Left lobe of liver (tissue), 2 donors: ENCODE measurements at regions not wholly inside any gene's neighbourhood (a gene's known extent, or its start where the extent isn't known, plus 50 kb on each side); places are given as distances from the start of the nearest gene placed in this dataset.

ENCODE experiments used
- ATAC-seq: fragments of 200-7000 bp; cut with Tn5 transposase; one replicate; pipeline ENCODE4 v1.9.1; 2020; ENCODE audit warnings: mild to moderate bottlenecking, moderate library complexity
- DNase-seq: peaks from one replicate; pipeline ENCODE4 v3.0.0-alpha.2; 2020; ENCODE audit warnings: low spot score
- donor health status: DM: no; HTN: no; CAD: no; lungs with moderate emphysema.
- donor health status: DM: no; HTN: yes; CAD: no.

DNA sequence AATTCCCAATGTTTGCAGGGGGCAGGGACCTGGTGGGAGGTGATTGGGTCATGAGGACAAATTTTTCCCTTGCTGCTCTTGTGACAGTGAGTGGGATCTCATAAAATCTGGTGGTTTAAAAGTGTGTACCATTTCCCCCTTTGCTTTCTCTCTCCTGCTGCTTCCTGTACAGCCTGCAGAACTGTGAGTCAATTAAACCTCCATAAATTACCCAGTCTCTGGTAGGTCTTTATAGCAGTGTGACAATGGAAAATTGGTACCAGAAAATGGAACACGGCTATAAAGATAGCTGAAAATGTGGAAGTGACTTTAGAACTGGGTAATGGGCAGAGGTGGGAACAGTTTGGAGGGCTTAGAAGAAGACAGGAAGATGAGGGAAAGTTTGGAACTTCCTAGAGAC, 108.7 kb upstream of the NPFFR2 start:
- ATAC-seq: no peak

DNA sequence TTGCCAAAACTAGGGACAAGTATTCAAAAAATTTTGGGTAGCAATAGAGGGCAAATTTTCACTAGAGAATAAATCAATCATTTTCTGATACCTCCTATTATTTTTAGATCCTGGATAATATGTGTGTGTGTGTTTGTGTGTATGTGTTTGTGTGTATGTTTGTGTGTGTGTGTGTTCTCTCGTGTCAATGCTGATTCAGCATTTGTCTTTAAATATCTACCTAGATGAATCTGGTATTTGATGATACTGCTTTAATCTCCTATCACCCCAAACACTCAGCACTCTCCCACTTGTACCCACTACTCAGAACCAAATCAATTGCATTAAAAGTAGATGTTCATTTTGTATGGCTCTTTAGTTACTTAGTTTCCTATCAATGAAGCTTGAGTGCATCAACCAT, 101.3 kb upstream of the NPFFR2 start:
- DNase-seq (no peak), ATAC-seq (no peak)

More for the DNA sequence above, 108.7 kb upstream of the NPFFR2 start:
- DNase-seq: no peak

DNA sequence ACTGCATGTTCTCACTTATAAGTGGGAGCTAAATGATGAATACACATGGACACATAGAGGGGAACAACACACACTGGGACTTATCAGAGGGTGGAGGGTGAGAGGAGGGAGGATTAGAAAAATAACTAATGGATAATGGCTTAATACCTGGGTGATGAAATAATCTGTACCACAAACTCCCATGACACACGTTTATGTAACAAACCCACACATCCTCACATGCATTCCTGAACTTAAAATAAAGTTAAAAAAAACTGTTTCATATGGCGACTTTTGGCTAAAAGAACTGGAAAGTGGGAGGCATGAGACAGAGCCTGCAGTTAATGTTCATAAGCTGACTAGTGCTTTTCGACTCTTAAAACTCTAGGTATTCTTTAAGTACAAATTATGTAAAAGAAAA, 98.9 kb upstream of the NPFFR2 start:
- DNase-seq (no peak), ATAC-seq (no peak)

DNA sequence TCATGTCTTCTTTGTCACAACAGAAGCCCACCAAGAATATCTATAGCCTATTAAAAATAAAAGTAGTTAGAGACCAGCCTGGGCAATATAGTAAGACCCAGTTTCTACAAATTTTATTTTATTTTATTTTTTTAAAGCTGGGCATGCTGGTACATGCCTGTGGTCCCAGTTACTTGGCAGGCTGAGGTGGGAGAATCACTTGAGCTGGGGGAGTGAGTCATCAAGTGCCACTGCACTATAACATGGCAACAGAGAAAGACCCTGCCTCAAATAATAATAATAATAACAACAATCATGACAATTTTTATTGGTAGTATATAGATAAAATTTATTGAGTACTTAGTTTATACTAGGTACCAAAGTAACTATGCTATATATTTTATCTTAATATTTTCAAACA, 93.0 kb upstream of the NPFFR2 start:
- no peak for DNase-seq
- ATAC-seq: no peak

DNA sequence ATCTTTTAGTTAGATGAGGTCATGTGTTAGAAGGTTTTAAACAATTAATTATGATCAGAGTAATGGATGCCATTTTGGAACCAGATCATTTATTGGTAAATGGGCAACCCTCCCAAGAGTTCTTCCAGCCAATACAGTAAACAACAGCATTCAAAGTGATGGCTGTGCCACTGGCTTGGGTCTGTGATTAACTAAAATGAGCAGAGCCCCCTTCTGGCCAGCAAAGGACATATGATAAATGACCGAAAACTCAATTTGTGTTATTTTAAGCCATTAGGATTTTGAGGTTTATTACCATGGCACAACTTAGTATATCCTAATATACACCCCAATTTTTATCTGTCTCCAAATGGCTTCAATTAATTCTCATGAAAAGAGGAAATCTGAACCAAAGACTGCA, 90.8 kb upstream of the NPFFR2 start:
- DNase-seq (peak; percentile 51), ATAC-seq (peak; percentile 99)

DNA sequence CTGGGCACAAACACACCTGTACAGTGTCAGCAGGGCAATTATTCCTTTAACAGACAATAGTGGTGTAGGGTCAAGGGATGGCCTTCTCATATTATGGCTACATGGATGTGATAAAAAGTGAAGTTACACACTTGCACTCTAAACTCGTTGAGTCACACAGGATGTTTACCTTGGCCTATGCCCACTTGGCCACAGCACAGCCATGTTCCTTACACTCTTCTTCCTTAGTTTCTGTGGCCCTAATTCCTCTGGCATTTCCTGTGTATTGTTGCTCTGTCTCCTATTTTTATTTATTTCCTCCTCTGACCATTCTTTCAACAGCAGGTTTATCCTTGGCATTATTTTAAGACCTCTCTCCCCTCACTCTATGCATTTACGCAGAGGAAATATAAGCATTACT, 86.8 kb upstream of the NPFFR2 start:
- no peak for ATAC-seq
- no peak for DNase-seq

DNA sequence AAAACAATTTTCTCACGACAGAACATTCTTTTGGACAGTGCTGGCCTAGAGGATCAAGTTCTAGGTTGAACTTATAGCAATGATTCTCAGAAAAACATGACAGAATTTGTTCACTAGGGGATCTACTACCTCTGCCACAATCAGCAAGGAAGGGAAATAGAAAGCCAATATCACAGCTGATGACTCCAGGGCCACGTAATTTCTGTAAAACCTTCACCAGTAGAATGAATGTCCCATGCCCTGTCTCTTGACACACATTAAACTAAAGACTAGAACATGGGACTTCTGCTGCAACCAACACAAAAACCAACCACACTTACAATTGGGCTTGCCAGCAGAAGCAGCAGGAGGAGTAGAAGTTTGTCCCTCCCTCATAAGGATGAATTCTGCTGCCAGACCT, 86.0 kb upstream of the NPFFR2 start:
- ATAC-seq (no peak), DNase-seq (no peak)

DNA sequence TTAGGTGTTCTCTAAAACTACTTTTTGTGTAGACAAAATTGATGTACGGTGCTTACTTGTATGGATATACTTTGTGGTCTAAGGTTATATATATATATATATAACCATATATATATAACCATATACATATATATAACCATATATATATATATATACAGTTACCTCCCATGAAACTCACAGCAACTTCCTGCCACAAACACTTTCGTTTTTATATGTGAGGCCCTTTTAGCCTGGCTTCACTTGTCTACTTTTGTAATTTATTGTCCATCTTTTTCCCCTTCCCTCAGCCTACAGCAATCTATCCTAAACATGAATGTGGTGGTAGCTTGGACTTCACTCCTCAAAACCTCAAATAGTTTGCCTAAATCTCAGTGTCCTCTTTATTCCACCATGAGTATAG, 72.8 kb upstream of the NPFFR2 start:
- DNase-seq (no peak), ATAC-seq (no peak)

DNA sequence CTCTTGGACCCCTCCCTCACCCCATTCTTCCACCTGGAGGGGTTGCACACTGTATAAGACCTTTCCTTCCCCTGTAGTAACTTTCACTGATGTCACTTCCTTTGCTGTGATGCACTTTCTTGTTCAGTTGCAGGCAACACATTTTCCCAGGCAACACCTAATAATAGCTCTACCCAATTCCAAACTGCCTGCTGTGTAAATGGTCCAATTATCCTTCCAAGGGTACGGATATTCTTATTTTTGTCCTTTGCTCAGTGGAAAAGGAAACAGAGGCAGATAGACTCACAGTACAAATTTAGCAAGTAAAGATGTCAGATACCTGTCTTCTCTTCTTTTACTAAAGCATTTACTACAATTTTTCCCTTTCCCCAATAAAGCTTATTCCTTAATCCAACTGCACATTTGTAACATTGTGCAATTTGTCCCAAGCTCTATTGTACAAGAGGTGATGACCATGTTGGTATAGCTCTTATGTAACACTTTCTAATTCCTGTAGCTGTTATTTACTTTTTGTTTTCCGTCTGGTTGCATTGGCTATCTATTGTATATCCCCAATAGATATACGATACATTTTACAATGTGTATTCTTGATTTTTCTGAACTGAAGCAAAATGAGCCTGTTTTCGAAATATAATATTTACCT, 69.1 kb upstream of the NPFFR2 start:
- peak; percentile 74 for ATAC-seq

DNA sequence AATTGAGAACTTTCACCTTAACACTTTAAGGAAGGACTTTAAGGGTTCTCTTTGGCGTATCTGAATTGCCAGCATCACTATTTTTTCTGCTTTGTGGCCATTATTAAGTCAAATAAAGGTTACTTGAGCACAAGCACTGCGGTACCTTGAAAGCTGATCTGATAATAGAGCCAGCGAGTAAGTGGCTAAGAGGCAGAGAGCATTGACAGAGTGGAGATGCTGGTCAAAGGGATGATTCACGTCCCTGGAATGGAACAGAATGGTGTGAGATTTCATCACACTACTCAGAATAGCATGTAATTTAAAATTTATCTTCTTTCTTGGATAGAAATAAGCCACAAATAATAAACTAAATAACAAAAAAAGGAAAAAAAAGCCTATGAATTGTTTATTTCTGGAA, 57.1 kb upstream of the NPFFR2 start:
- ATAC-seq (no peak), DNase-seq (no peak)

More for the DNA sequence above, 69.1 kb upstream of the NPFFR2 start:
- DNase-seq: no peak

DNA sequence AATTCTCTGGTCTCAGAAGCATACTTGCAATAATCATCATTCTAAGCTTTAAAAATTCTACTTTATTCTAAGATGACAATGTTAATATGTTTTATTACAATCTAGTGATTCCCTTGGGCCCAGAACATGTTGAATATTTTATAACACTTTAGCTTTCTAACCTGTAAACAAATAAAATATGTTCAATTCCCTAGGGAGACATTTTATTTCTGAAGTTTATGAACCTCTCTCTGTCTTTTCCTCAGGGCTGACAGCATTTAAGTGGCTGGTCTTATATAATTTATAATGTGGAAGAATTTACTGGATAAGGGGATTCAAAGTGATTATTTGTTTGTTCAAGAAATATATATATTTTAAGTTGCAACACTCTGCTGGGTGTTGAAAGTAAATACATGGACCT, 55.3 kb upstream of the NPFFR2 start:
- ATAC-seq (no peak), DNase-seq (no peak)

DNA sequence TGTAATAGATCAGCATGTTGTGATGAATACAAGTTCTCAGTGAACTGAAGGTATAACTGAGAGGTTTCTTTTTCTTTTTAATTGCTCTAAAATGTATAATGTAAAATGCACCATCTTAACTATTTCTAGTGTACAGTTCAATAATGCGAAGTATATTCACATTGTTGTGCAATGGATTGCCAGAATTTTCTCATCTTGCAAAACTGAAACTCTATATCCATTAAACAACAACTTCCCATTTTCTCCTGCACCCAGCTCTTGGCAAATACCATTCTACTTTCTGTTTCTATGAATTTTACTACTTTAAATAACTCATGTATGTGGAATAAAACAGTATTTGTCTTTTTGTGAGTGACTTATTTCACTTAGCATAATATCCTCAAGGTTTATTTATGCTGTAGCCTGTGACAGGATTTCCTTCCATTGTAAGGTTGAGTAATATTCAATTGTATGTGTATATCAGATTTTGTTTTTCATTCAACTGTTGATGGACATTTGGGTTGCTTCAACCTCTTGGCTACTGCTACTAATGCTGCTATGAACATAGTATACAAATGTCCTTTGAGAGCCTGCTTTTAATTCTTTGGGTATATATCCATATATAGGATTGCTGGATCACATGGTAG, 53.5 kb upstream of the NPFFR2 start:
- no peak for ATAC-seq
- DNase-seq: no peak

DNA sequence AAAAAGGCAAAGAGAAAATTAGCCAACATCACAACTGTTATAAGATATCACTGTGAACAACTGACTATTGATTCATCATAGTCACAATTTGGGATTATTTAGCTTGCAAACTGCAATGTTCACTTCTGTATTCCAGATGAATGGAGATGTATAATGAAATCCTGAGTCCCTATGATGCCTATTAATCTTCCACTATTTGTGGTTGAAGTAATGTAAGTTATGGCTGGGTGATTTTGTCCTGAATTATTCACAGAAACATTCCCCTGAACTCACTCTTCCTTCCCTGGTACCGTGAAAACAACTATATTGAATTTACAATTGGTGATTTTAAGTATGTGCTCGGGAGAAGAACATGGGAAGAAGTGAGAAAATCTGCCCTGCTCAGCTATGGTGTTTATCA, 50.8 kb upstream of the NPFFR2 start:
- no peak for DNase-seq
- ATAC-seq: no peak
